NB4 (cell line): ENCODE measurements at regions not wholly inside any gene's neighbourhood (a gene's known extent, or its start where the extent isn't known, plus 50 kb on each side); places are given as distances from the start of the nearest gene placed in this dataset.

Experiments
- DNase-seq: peaks from one replicate; pipeline ENCODE4 v3.0.0; 2010; ENCODE audit warnings: low read depth
- H3K4me3 ChIP-seq: one replicate; pipeline ENCODE4 v1.5.1; 2011; ENCODE audit warnings: mild to moderate bottlenecking, low read depth, low read length, moderate library complexity
- MAX ChIP-seq: IDR thresholded peaks from 2 replicates; pipeline ENCODE4 v1.6.1; 2011; ENCODE audit warnings: low read depth, low read length
- MYC ChIP-seq: IDR thresholded peaks from 2 replicates; pipeline ENCODE4 v1.6.1; 2011; ENCODE audit warnings: low read depth, low read length
- POLR2A ChIP-seq: IDR thresholded peaks from 2 replicates; pipeline ENCODE4 v1.6.1; 2011; ENCODE audit warnings: mild to moderate bottlenecking; ENCODE audit not compliant: insufficient read length; ENCODE audit errors: extremely low read depth
- TF ChIP-seq, protein P1 (sequence below): IDR thresholded peaks from one replicate; pipeline ENCODE4 v1.5.1; 2012; ENCODE audit warnings: low read depth, low read length

DNA sequence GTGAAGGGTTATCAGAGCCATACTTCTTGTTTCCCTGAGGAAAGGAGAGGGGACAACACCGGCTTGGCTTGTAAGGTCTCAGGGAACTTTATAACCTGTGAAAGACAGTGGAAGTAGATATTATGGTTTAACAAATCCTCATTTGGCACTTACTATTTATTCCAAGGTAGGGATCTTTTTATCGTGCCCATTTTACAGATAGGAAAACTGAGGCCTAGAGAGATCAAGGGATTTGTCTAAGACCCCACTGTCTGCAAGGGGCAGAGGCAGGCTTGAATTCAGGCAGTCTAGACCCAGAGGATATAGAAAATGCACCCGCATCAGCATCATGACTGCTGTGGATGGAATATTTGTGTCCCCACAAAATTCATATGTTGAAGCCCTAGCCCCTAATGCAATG lies 118.4 kb upstream of the CST7 start:
- no peak for TF ChIP-seq MYC
- no peak for TF ChIP-seq POLR2A
- TF ChIP-seq, protein P1, sequence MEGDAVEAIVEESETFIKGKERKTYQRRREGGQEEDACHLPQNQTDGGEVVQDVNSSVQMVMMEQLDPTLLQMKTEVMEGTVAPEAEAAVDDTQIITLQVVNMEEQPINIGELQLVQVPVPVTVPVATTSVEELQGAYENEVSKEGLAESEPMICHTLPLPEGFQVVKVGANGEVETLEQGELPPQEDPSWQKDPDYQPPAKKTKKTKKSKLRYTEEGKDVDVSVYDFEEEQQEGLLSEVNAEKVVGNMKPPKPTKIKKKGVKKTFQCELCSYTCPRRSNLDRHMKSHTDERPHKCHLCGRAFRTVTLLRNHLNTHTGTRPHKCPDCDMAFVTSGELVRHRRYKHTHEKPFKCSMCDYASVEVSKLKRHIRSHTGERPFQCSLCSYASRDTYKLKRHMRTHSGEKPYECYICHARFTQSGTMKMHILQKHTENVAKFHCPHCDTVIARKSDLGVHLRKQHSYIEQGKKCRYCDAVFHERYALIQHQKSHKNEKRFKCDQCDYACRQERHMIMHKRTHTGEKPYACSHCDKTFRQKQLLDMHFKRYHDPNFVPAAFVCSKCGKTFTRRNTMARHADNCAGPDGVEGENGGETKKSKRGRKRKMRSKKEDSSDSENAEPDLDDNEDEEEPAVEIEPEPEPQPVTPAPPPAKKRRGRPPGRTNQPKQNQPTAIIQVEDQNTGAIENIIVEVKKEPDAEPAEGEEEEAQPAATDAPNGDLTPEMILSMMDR: no peak
- TF ChIP-seq MAX: no peak
- DNase-seq: no peak
- no peak overlapping the region for H3K4me3 ChIP-seq

DNA sequence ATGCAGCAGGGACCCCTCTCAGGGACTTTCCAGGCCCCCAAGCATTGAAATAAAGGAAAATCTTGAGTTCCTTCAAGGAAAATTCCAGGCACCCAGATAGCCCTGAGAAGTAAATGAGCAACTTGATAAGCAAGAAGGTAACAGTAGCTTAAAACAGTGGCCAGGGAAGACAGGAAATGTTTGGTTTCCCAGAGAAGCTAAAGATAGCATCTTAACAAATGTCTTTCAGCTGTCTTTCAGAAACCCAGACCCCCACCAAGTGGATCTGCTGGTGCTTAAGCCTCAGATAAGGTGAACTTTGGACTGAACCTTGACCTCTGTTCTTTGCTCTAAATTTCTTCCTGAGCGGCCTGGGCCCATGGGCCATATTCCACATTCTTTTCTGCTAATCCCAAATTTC lies 117.8 kb upstream of the CST7 start:
- no peak overlapping the region for H3K4me3 ChIP-seq
- DNase-seq: no peak
- TF ChIP-seq MYC: no peak
- no peak for TF ChIP-seq MAX
- TF ChIP-seq POLR2A: no peak
- TF ChIP-seq, protein P1: no peak

DNA sequence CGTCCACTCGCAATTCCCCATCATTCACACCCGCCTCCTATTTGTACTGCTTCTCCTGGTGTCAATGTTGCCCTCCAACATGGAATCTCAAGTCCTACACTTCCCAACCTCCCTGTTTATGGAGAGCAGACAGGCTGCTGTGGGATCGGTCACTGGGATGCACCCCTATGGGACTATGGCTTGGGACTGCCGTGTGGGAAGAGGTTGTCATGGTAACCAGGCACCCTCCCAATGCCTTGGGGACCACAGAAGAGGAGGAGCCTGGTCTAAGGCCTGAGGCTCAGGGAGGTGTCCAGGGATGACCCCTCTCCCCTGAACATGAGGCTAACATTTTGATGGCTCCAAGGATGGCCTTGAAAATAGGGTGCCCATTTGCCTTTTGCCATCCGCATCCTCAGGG lies 116.6 kb upstream of the CST7 start:
- TF ChIP-seq POLR2A (no peak), MAX (no peak), MYC (no peak)
- TF ChIP-seq, protein P1: no peak
- no peak for DNase-seq
- H3K4me3 ChIP-seq: no peak overlapping the region

DNA sequence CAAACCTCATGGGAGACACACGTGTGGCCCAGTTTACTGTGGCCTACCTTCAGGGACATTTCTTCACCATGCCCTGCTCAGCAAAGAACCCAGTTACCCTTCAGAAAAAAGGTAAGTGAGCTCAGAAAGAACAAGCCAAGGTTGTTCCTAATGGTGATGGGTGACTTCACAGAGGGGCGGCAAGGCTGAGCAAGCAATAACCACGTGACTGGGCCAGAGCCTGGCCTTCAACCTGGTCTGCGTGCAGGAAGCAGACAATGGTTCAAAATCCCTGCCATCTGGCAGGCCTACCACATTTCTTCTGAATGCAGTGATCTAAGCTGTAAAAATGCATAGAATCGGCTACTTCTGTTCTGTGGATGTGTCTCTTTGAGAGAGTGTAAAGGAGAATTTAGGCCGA lies 115.5 kb upstream of the CST7 start:
- no peak for DNase-seq
- no peak overlapping the region for H3K4me3 ChIP-seq
- TF ChIP-seq, protein P1: no peak
- TF ChIP-seq MAX (no peak), POLR2A (no peak), MYC (no peak)

DNA sequence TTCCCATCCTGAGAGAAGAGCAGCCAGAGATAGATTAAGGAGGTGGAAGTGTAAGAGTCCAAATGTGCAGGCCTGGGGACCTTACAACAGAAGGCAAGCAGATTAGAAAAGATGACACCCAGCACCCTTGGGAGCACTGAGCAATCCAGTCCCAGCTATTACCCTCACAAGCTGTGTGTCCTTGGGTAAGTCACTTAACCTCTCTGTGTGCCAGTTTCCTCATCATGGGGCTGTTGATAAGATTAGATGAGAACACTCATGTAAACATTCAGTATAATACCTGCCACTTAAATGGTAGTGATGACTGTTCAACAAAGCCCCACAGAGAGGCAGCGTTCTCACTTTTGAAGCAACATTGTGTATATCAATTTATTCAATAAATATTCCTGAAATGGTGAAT lies 114.8 kb upstream of the CST7 start:
- TF ChIP-seq, protein P1: no peak
- TF ChIP-seq POLR2A (no peak), MAX (no peak), MYC (no peak)
- no peak overlapping the region for H3K4me3 ChIP-seq
- DNase-seq: no peak

GRCh38 chr20:24835195-24835594 lies 113.9 kb upstream of the CST7 start:
- no peak overlapping the region for H3K4me3 ChIP-seq
- TF ChIP-seq MAX: no peak
- TF ChIP-seq, protein P1: no peak
- no peak for TF ChIP-seq MYC
- TF ChIP-seq POLR2A: no peak
- DNase-seq: no peak
